ENCODE measurements at regions not wholly inside any gene's neighbourhood (a gene's known extent, or its start where the extent isn't known, plus 50 kb on each side); places are given as distances from the start of the nearest gene placed in this dataset.

GRCh38 chr13:34634448-34634847 is 307.6 kb upstream of the NBEA start:
- no peak for DNase-seq (ENCODE audit: low spot score)
- no peak for TF ChIP-seq CTCF (IDR thresholded peaks at IDR 0.05)
- H3K27ac ChIP-seq: no peak overlapping the region
- H3K4me3 ChIP-seq: no peak overlapping the region

GRCh38 chr13:34637138-34637537 is 304.9 kb upstream of the NBEA start:
- no peak for DNase-seq (ENCODE audit: low spot score)
- no peak for TF ChIP-seq CTCF (IDR thresholded peaks at IDR 0.05)
- no peak overlapping the region for H3K27ac ChIP-seq
- H3K4me3 ChIP-seq: no peak overlapping the region

GRCh38 chr13:34637636-34638035 is 304.4 kb upstream of the NBEA start:
- H3K27ac ChIP-seq: no peak overlapping the region
- no peak for TF ChIP-seq CTCF (IDR thresholded peaks at IDR 0.05)
- no peak for DNase-seq (ENCODE audit: low spot score)
- no peak overlapping the region for H3K4me3 ChIP-seq

- TF ChIP-seq CTCF (IDR thresholded peaks at IDR 0.05): no peak
- no peak for DNase-seq (ENCODE audit: low spot score)
- Histone ChIP-seq H3K27ac (no peak overlapping the region), H3K4me3 (no peak overlapping the region)
Measured at GRCh38 chr13:34638897-34639296, 303.2 kb upstream of the NBEA start.

GRCh38 chr13:34640179-34640992 is 301.7 kb upstream of the NBEA start:
- no peak for DNase-seq (ENCODE audit: low spot score)
- H3K27ac ChIP-seq: no peak overlapping the region
- TF ChIP-seq CTCF (IDR thresholded peaks at IDR 0.05): no peak
- no peak overlapping the region for H3K4me3 ChIP-seq

- no peak for TF ChIP-seq CTCF (IDR thresholded peaks at IDR 0.05)
- DNase-seq (ENCODE audit: low spot score): no peak
- Histone ChIP-seq H3K4me3 (no peak overlapping the region), H3K27ac (no peak overlapping the region)
Measured at GRCh38 chr13:34640993-34641330, 301.1 kb upstream of the NBEA start.

- no peak overlapping the region for H3K4me3 ChIP-seq
- no peak for TF ChIP-seq CTCF (IDR thresholded peaks at IDR 0.05)
- DNase-seq (ENCODE audit: low spot score): no peak
- no peak overlapping the region for H3K27ac ChIP-seq
Measured at GRCh38 chr13:34647379-34648150, 294.5 kb upstream of the NBEA start.

Measured in coronary artery (tissue), 2 donors.